HepG2 (cell line): ENCODE measurements at regions not wholly inside any gene's neighbourhood (a gene's known extent, or its start where the extent isn't known, plus 50 kb on each side); places are given as distances from the start of the nearest gene placed in this dataset.

Experiments
- ATAC-seq: fragments of 200-7000 bp; cut with Tn5 transposase; 3 replicates; pipeline ENCODE4 v1.9.1; 2020; ENCODE audit warnings: mild to moderate bottlenecking, moderate library complexity
- BruUV-seq: library from RNA; stranded (reverse); fragments of 400-500 nt; replicated peaks from 2 replicates; lab custom pipeline; 2021; lab: Mats Ljungman, UMichigan
- CTCF ChIA-PET: fragments of 300-600 bp; formaldehyde crosslinking; extraction: SDS; loops from one replicate; lab custom pipeline; 2021; ENCODE audit warnings: low total read pairs, inconsistent platforms, low intra/inter-chr PET ratio; lab: Yijun Ruan, JAX
- POLR2A ChIA-PET: fragments of 350-600 bp; sonication (Branson Sonifier 250); formaldehyde crosslinking; loops from one replicate; lab custom pipeline; 2020; ENCODE audit warnings: antibody characterized with exemption, inconsistent platforms; lab: Yijun Ruan, JAX
- DNase-seq: peaks from one replicate; pipeline ENCODE4 v3.0.0-alpha.2; 2015; ENCODE audit warnings: low spot score
- FAIRE-seq: peaks from 3 replicates; lab custom pipeline; 2011; peaks lifted over from hg19 to GRCh38; lab: Jason Lieb, UNC
- H2AFZ ChIP-seq: one replicate; pipeline ENCODE4 v1.6.1; 2011; ENCODE audit warnings: low read length, inconsistent platforms
- H3K27ac ChIP-seq: fragments of 300-600 bp; 3 replicates; pipeline ENCODE4 v1.8.0; 2011; ENCODE audit warnings: mixed run types, mild to moderate bottlenecking, mixed read lengths, low read length, inconsistent platforms; ENCODE audit not compliant: insufficient read depth; ENCODE audit errors: extremely low read length
- H3K27me3 ChIP-seq, 2 experiments: fragments of 200-600 bp in 1 of 2; 2 replicates in 1 of 2; 3 replicates in 1 of 2; pipeline versions ENCODE4 v1.6.0 to v1.8.0; 2011; ENCODE audit warnings: low read length in 2 of 2, mild to moderate bottlenecking in 2 of 2, moderate library complexity in 2 of 2, inconsistent platforms in 1 of 2; ENCODE audit not compliant: insufficient read depth in 2 of 2, control insufficient read depth in 1 of 2
- H3K36me3 ChIP-seq, 2 experiments: fragments of 200-600 bp in 1 of 2; replicated peaks in 1 of 2; 2 replicates in 1 of 2; 3 replicates in 1 of 2; pipeline versions ENCODE4 v1.5.1 to v1.8.0; 2011; ENCODE audit warnings: low read length in 2 of 2, inconsistent platforms in 1 of 2; ENCODE audit not compliant: insufficient read depth in 2 of 2, control insufficient read depth in 1 of 2
- H3K4me1 ChIP-seq: 2 replicates; pipeline ENCODE4 v1.5.1; 2012; ENCODE audit warnings: low read length, inconsistent platforms; ENCODE audit not compliant: insufficient read depth
- H3K4me2 ChIP-seq: 2 replicates; pipeline ENCODE4 v1.6.0; 2011; ENCODE audit warnings: low read depth, low read length, inconsistent platforms
- H3K4me3 ChIP-seq, 3 experiments: fragments of 200-600 bp in 1 of 3; sonication (generic), shearing (Covaris generic) in 1 of 3; replicated peaks in 1 of 3; 2 replicates each; pipeline ENCODE4 v1.5.1; 2011 to 2016; ENCODE audit warnings: low read length in 3 of 3, inconsistent platforms in 2 of 3, low read depth in 2 of 3, mild to moderate bottlenecking in 2 of 3, control low read depth in 1 of 3, mixed read lengths in 1 of 3; ENCODE audit not compliant: insufficient read depth in 1 of 3
- H3K79me2 ChIP-seq: one replicate; pipeline ENCODE4 v1.6.1; 2011; ENCODE audit warnings: low read length, inconsistent platforms; ENCODE audit not compliant: insufficient read depth
- H3K9ac ChIP-seq: 2 replicates; pipeline ENCODE4 v1.6.0; 2011; ENCODE audit warnings: mild to moderate bottlenecking, low read depth, low read length, inconsistent platforms; ENCODE audit not compliant: insufficient read depth
- H3K9me3 ChIP-seq: 2 replicates; pipeline ENCODE4 v1.5.1; 2012; ENCODE audit warnings: mild to moderate bottlenecking, low read length
- H4K20me1 ChIP-seq: 2 replicates; pipeline ENCODE4 v1.6.0; 2011; ENCODE audit warnings: inconsistent platforms, mild to moderate bottlenecking, low read length, moderate library complexity; ENCODE audit not compliant: insufficient read depth
- FOXK2 ChIP-seq: fragments of 450-650 bp; IDR thresholded peaks from 2 replicates; pipeline ENCODE4 v1.6.1; 2016
- GATAD2A ChIP-seq: IDR thresholded peaks from 2 replicates; pipeline ENCODE4 v1.6.1; 2016
- HOXA9 ChIP-seq: sonication (generic); formaldehyde crosslinking; IDR thresholded peaks from 2 replicates; pipeline ENCODE4 v1.8.1; 2022; ENCODE audit warnings: missing genetic modification reagents, mild to moderate bottlenecking, moderate library complexity, borderline replicate concordance
- KAT2B ChIP-seq: fragments of 150-350 bp; IDR thresholded peaks from 2 replicates; pipeline ENCODE4 v1.6.1; 2014; ENCODE audit warnings: low read depth, low read length, borderline replicate concordance
- KDM2A ChIP-seq: sonication (generic); formaldehyde crosslinking; IDR thresholded peaks from 2 replicates; pipeline ENCODE4 v1.4.0; 2020; ENCODE audit warnings: low read depth, missing genetic modification reagents, borderline replicate concordance
- LCORL ChIP-seq, 2 experiments: fragments of 450-650 bp in 1 of 2; sonication (generic) in 1 of 2; formaldehyde crosslinking in 1 of 2; IDR thresholded peaks; 2 replicates each; pipeline versions ENCODE4 v1.5.0 to v1.6.1; 2017 to 2020; ENCODE audit warnings: antibody characterized with exemption in 1 of 2, missing genetic modification reagents in 1 of 2
- MEF2D ChIP-seq: sonication (generic); formaldehyde crosslinking; IDR thresholded peaks from 2 replicates; pipeline ENCODE4 v1.5.1; 2020; ENCODE audit warnings: mild to moderate bottlenecking, missing genetic modification reagents
- MIER2 ChIP-seq: IDR thresholded peaks from 2 replicates; pipeline ENCODE4 v1.6.1; 2016; ENCODE audit warnings: missing biosample characterization, missing genetic modification reagents
- MIXL1 ChIP-seq: IDR thresholded peaks from 2 replicates; pipeline ENCODE4 v1.6.1; 2016
- NFYC ChIP-seq: IDR thresholded peaks from 2 replicates; pipeline ENCODE4 v1.6.1; 2016; ENCODE audit warnings: missing genetic modification reagents, missing compliant biosample characterization
- RAD21 ChIP-seq: fragments of 450-650 bp; formaldehyde crosslinking; IDR thresholded peaks from 2 replicates; pipeline ENCODE4 v1.5.0; 2020; ENCODE audit warnings: mild to moderate bottlenecking
- REPIN1 ChIP-seq: sonication (generic); formaldehyde crosslinking; IDR thresholded peaks from 2 replicates; pipeline ENCODE4 v1.8.0; 2022; ENCODE audit warnings: missing genetic modification reagents, low read depth, mild to moderate bottlenecking, borderline replicate concordance
- RFX5 ChIP-seq: IDR thresholded peaks from 2 replicates; pipeline ENCODE4 v1.6.1; 2011; ENCODE audit warnings: low read depth, low read length, improper control_type of control experiment
- SRSF1 ChIP-seq: fragments of 200-400 bp; formaldehyde crosslinking; optimal IDR thresholded peaks from 2 replicates; pipeline ENCODE3; 2017; ENCODE audit warnings: mild to moderate bottlenecking, low read depth, low read length, moderate library complexity
- STAG1 ChIP-seq: sonication (generic); formaldehyde crosslinking; IDR thresholded peaks from 2 replicates; pipeline ENCODE4 v1.4.0; 2020; ENCODE audit warnings: missing genetic modification reagents
- TAF1 ChIP-seq: sonication (generic); formaldehyde crosslinking; IDR thresholded peaks from 2 replicates; pipeline ENCODE4 v1.4.0; 2020; ENCODE audit warnings: missing genetic modification reagents
- XRCC5 ChIP-seq: fragments of 200-400 bp; formaldehyde crosslinking; optimal IDR thresholded peaks from 2 replicates; pipeline ENCODE3; 2017; ENCODE audit warnings: mild to moderate bottlenecking, low read length
- ZBTB3 ChIP-seq: sonication (generic); formaldehyde crosslinking; IDR thresholded peaks from 2 replicates; pipeline ENCODE4 v1.4.0; 2020; ENCODE audit warnings: low read depth, mild to moderate bottlenecking, moderate library complexity, missing genetic modification reagents, borderline replicate concordance
- ZEB1 ChIP-seq: IDR thresholded peaks from 2 replicates; pipeline ENCODE4 v1.6.1; 2012; ENCODE audit warnings: mild to moderate bottlenecking, low read depth, inconsistent platforms; ENCODE audit not compliant: insufficient replicate concordance
- ZNF20 ChIP-seq: sonication (generic); formaldehyde crosslinking; IDR thresholded peaks from 2 replicates; pipeline ENCODE4 v1.4.0; 2020; ENCODE audit warnings: mild to moderate bottlenecking, moderate library complexity, missing genetic modification reagents
- ZNF556 ChIP-seq: sonication (generic); formaldehyde crosslinking; IDR thresholded peaks from 2 replicates; pipeline ENCODE4 v1.4.0; 2020; ENCODE audit warnings: mild to moderate bottlenecking, missing genetic modification reagents, borderline replicate concordance
- ZNF562 ChIP-seq: sonication (generic); formaldehyde crosslinking; IDR thresholded peaks from 2 replicates; pipeline ENCODE4 v1.8.0; 2022; ENCODE audit warnings: missing genetic modification reagents, borderline replicate concordance
- ZNF580 ChIP-seq: IDR thresholded peaks from 2 replicates; pipeline ENCODE4 v1.6.1; 2016; ENCODE audit warnings: low read depth, borderline replicate concordance
- WGBS: methylation state at CpG from one replicate; pipeline ENCODE4 v1.1.6; 2017; ENCODE audit warnings: low lambda C conversion rate; 5-methylcytosine and 5-hydroxymethylcytosine counted together
- in situ Hi-C: cut with HindIII; loops from 2 replicates; pipeline ENCODE4 v1.10.0; 2017; ENCODE audit warnings: low pct_unique_long_range_greater_than_20kb; ENCODE audit not compliant: extremely low pct_ligation_motif_present
- intact Hi-C: fragments of 100-400 bp; cut with micrococcal nuclease; formaldehyde crosslinking; loops from one replicate; pipeline ENCODE4 v1.10.0; 2022; ENCODE audit not compliant: unreplicated experiment
- TF ChIP-seq, protein P1 (sequence below): sonication (generic); formaldehyde crosslinking; IDR thresholded peaks from 2 replicates; pipeline ENCODE4 v1.4.0; 2020; ENCODE audit warnings: mild to moderate bottlenecking, missing genetic modification reagents

DNA sequence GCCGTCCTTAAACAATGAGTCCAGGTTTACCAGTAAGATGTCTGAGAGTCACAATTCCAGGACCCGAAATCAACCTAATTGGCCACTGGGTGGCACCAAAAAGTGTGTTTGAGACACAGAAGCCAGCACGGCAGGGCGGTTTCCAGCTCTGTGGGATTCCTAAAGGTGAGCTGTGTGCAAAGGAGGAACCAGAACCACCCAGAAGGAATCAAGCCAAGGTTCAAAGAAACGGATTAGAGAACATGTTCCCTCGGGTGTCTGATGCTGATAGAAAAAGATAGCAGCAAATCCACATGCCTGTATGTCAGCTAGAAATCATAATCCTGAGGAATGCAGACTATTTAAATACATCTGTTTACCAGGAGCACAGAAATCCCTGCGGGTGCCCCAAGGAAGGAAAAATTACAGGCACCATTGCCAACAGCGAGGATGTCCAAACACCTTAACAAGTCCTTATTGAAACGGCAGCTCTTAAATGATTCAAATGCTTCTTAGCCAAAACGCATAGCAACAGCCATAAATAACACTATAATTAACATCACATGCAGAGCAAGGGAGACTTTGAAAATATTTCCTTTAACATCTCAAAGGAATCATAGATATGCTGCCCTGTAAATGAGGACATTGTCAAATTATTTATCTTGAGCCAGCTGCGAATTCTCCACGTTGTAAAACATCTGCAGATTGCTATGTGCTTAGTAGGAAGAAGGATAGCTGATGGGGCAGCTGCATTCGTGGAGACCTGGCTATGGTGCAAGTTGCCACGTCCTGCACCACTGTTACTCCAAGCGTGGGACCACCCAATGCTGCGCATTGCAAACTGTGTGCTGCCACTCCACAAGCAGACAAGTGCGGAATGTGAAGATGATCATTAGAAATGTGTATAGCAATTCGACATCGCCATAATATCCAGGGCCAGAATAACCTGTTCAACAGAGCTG, 318.7 kb upstream of the NCKAP5 start:
- ChIA-PET CTCF (interaction anchor here (0.7 to 2.8 kb wide), 4 partner anchors 321 to 565 kb away, joined by 3 to 13 read pairs (median 8); no protein-coding TSS in a partner anchor), POLR2A (interaction anchor here (1.0 kb wide), 1 partner anchor 525 kb away, joined by 3 read pairs; no protein-coding TSS in a partner anchor)
- whole genome bisulfite sequencing = 21% methylated on average over 19 of the region's 19 CpGs
- Histone ChIP-seq H4K20me1 (no peaks in the 10 kb centered on the region), H2AFZ (no peak overlapping the region), H3K9me3 (no peaks in the 10 kb centered on the region), H3K36me3 (no peaks in the 10 kb centered on the region), H3K27me3 (peaks cover 2 to 43% of the 10 kb centered on the region in 2 experiments; a peak in 3 of 5 replicates), H3K9ac (no peak overlapping the region), H3K4me1 (no peaks in the 10 kb centered on the region), H3K4me3 (no peak overlapping the region), H3K4me2 (0 out of 2 replicates have a peak overlapping the region, but pooled peaks have one; percentile 22), H3K27ac (no peak overlapping the region), H3K79me2 (no peaks in the 10 kb centered on the region)
- in situ Hi-C loops = loop anchor here (10.0 to 25.0 kb wide), 2 partner anchors 325 to 568 kb away; no protein-coding TSS in a partner anchor
- FAIRE-seq (peak; percentile 92), DNase-seq (peak; percentile 70), ATAC-seq (peak; percentile 93)
- intact Hi-C loops = loop anchor here (1.0 to 10.0 kb wide), 7 partner anchors 231 to 998 kb away; no protein-coding TSS in a partner anchor
- no TSS peak for BruUV-seq
- TF ChIP-seq MIER2 (CRISPR knock-in tag) (no peak), HOXA9 (CRISPR knock-in tag) (no peak), ZNF562 (no peak), MEF2D (CRISPR knock-in tag) (no peak), REPIN1 (CRISPR knock-in tag) (no peak), LCORL (IDR thresholded peaks at IDR 0.05) (no peak), LCORL (CRISPR knock-in tag; IDR thresholded peaks at IDR 0.05) (peak; percentile 30; the same call in 1 of the 2 replicates), SRSF1 (no peak), NFYC (CRISPR knock-in tag) (no peak), RFX5 (no peak), ZBTB3 (no peak), GATAD2A (CRISPR knock-in tag) (peak; percentile 19; the same call in 1 of the 2 replicates), KAT2B (no peak), KDM2A (CRISPR knock-in tag) (peak; percentile 48; the same call in 1 of the 2 replicates), RAD21 (peak; percentile 56; the same call in 1 of the 2 replicates), ZNF20 (CRISPR knock-in tag) (no peak), MIXL1 (CRISPR knock-in tag) (peak; percentile 79; the same call in 1 of the 2 replicates), TAF1 (no peak), ZEB1 (no peak), ZNF556 (CRISPR knock-in tag) (0 out of 2 replicates have a peak, but pooled peaks have one; percentile 45), FOXK2 (no peak), STAG1 (CRISPR knock-in tag) (peak; percentile 86), XRCC5 (peak; percentile 70), ZNF580 (CRISPR knock-in tag) (0 out of 2 replicates have a peak, but pooled peaks have one; percentile 45)
- TF ChIP-seq, protein P1, sequence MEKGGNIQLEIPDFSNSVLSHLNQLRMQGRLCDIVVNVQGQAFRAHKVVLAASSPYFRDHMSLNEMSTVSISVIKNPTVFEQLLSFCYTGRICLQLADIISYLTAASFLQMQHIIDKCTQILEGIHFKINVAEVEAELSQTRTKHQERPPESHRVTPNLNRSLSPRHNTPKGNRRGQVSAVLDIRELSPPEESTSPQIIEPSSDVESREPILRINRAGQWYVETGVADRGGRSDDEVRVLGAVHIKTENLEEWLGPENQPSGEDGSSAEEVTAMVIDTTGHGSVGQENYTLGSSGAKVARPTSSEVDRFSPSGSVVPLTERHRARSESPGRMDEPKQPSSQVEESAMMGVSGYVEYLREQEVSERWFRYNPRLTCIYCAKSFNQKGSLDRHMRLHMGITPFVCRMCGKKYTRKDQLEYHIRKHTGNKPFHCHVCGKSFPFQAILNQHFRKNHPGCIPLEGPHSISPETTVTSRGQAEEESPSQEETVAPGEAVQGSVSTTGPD = no peak
